HEK293 (cell line): ENCODE measurements at regions not wholly inside any gene's neighbourhood (a gene's known extent, or its start where the extent isn't known, plus 50 kb on each side); places are given as distances from the start of the nearest gene placed in this dataset.

Source experiments
- CTCF ChIA-PET: fragments of 350-600 bp; formaldehyde crosslinking; extraction: SDS; loops from one replicate; lab custom pipeline; 2021; ENCODE audit warnings: antibody characterized with exemption; lab: Yijun Ruan, JAX
- POLR2A ChIA-PET: fragments of 300-600 bp; formaldehyde crosslinking; extraction: SDS; loops from one replicate; lab custom pipeline; 2020; ENCODE audit warnings: antibody characterized with exemption, inconsistent platforms; lab: Yijun Ruan, JAX
- H3K27ac ChIP-seq: fragments of 200-500 bp; sonication (Bioruptor generic); 2 replicates; pipeline ENCODE4 v1.5.1; 2014; ENCODE audit warnings: low read depth, low read length, control low read depth, inconsistent platforms; ENCODE audit errors: extremely low read depth
- H3K36me3 ChIP-seq, 2 experiments: fragments of 200-500 bp in 1 of 2; sonication (Bioruptor generic) in 1 of 2; 1 replicate in 1 of 2; 2 replicates in 1 of 2; pipeline ENCODE4 v1.5.1; 2014 to 2017; ENCODE audit warnings: inconsistent platforms in 2 of 2, low read length in 2 of 2; ENCODE audit not compliant: control insufficient read depth in 2 of 2, insufficient read depth in 1 of 2
- H3K4me1 ChIP-seq: fragments of 200-500 bp; sonication (Bioruptor generic); 2 replicates; pipeline ENCODE4 v1.5.1; 2014; ENCODE audit warnings: mild to moderate bottlenecking, low read length, inconsistent platforms; ENCODE audit not compliant: control insufficient read depth, insufficient read depth
- H3K4me3 ChIP-seq: 2 replicates; pipeline ENCODE4 v1.5.1; 2011; ENCODE audit warnings: low read depth, mild to moderate bottlenecking, control low read depth, low read length, moderate library complexity
- H3K9me3 ChIP-seq: fragments of 200-500 bp; sonication (Bioruptor generic); 2 replicates; pipeline ENCODE4 v1.5.1; 2014; ENCODE audit warnings: low read depth, low read length, inconsistent platforms; ENCODE audit not compliant: control insufficient read depth, insufficient read depth
- BCL11A ChIP-seq: fragments of 450-650 bp; formaldehyde crosslinking; IDR thresholded peaks from 2 replicates; pipeline ENCODE4 v1.5.1; 2016; ENCODE audit warnings: low read depth, missing biosample characterization, missing genetic modification characterization
- GFI1B ChIP-seq: fragments of 450-650 bp; formaldehyde crosslinking; IDR thresholded peaks from 2 replicates; pipeline ENCODE4 v1.5.1; 2016; ENCODE audit warnings: missing biosample characterization, missing genetic modification characterization
- GLIS1 ChIP-seq: fragments of 450-650 bp; formaldehyde crosslinking; IDR thresholded peaks from 2 replicates; pipeline ENCODE4 v1.5.1; 2016; ENCODE audit warnings: missing biosample characterization, missing genetic modification characterization
- IKZF3 ChIP-seq: fragments of 450-650 bp; IDR thresholded peaks from 2 replicates; pipeline ENCODE4 v1.5.0; 2018; ENCODE audit warnings: missing biosample characterization, mild to moderate bottlenecking, missing genetic modification characterization, moderate library complexity
- MZF1 ChIP-seq: fragments of 450-650 bp; formaldehyde crosslinking; IDR thresholded peaks from 2 replicates; pipeline ENCODE4 v1.5.1; 2017; ENCODE audit warnings: missing biosample characterization, missing genetic modification characterization, borderline replicate concordance
- OSR2 ChIP-seq: fragments of 450-650 bp; formaldehyde crosslinking; IDR thresholded peaks from 2 replicates; pipeline ENCODE4 v1.5.1; 2016; ENCODE audit warnings: missing biosample characterization, missing genetic modification characterization
- SP2 ChIP-seq: fragments of 450-650 bp; formaldehyde crosslinking; IDR thresholded peaks from 2 replicates; pipeline ENCODE4 v1.5.1; 2016; ENCODE audit warnings: missing biosample characterization, missing genetic modification characterization
- ZNF223 ChIP-seq: fragments of 450-650 bp; formaldehyde crosslinking; IDR thresholded peaks from 2 replicates; pipeline ENCODE4 v1.5.1; 2016; ENCODE audit warnings: missing biosample characterization, missing genetic modification characterization
- ZNF549 ChIP-seq: fragments of 450-650 bp; IDR thresholded peaks from 2 replicates; pipeline ENCODE4 v1.5.1; 2018; ENCODE audit warnings: missing biosample characterization, missing genetic modification characterization, mild to moderate bottlenecking, inconsistent platforms, moderate library complexity
- ZNF600 ChIP-seq: fragments of 450-650 bp; formaldehyde crosslinking; IDR thresholded peaks from 2 replicates; pipeline ENCODE4 v1.5.1; 2016; ENCODE audit warnings: missing biosample characterization, missing genetic modification characterization
- ZNF629 ChIP-seq: fragments of 450-650 bp; formaldehyde crosslinking; IDR thresholded peaks from 2 replicates; pipeline ENCODE4 v1.5.1; 2017; ENCODE audit warnings: missing biosample characterization, missing genetic modification characterization
- ZNF768 ChIP-seq: fragments of 450-650 bp; formaldehyde crosslinking; IDR thresholded peaks from 2 replicates; pipeline ENCODE4 v1.5.1; 2018; ENCODE audit warnings: missing biosample characterization, mild to moderate bottlenecking, missing genetic modification characterization
- TF ChIP-seq, protein P1 (sequence below): fragments of 450-650 bp; formaldehyde crosslinking; IDR thresholded peaks from 2 replicates; pipeline ENCODE4 v1.5.1; 2016; ENCODE audit warnings: missing biosample characterization, missing genetic modification characterization
- TF ChIP-seq, protein P2 (sequence below): fragments of 450-650 bp; formaldehyde crosslinking; IDR thresholded peaks from 2 replicates; pipeline ENCODE4 v1.5.1; 2016; ENCODE audit warnings: missing biosample characterization, missing genetic modification characterization
- TF ChIP-seq, protein P3 (sequence below): fragments of 450-650 bp; formaldehyde crosslinking; IDR thresholded peaks from 2 replicates; pipeline ENCODE4 v1.5.1; 2016; ENCODE audit warnings: missing biosample characterization, missing genetic modification characterization
- TF ChIP-seq, protein P4 (sequence below): IDR thresholded peaks from 2 replicates; pipeline ENCODE4 v1.6.1; 2011; ENCODE audit warnings: mild to moderate bottlenecking, low read depth, low read length, borderline replicate concordance
- TF ChIP-seq, protein P5 (sequence below): fragments of 450-650 bp; formaldehyde crosslinking; IDR thresholded peaks from 2 replicates; pipeline ENCODE4 v1.5.1; 2016; ENCODE audit warnings: missing biosample characterization, missing genetic modification characterization
- TF ChIP-seq, protein P6 (sequence below): fragments of 450-650 bp; formaldehyde crosslinking; IDR thresholded peaks from 2 replicates; pipeline ENCODE4 v1.5.1; 2017; ENCODE audit warnings: missing biosample characterization, missing genetic modification characterization

DNA sequence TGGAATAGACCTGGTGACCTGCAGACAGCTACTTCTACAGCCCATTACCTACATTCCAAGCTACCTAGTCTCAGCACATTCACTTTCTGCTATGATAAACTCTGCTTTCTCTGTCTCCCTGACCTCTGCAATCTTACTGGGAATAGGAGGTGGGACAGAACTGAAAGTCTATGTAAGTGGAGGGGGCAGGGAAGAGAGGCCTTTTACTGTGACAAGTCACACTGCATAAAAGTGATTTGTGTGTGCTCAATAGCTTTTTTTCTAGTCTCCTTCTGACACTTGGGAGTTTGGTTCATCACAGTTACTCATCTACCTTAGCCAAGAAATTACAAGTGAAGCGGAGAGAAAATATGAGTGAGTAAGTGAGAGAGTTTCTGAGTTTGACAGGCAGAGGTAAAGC, 322.4 kb downstream of the OLFM4 start (continued):
- no peak for TF ChIP-seq OSR2 (tag by site-specific recombination)
- TF ChIP-seq, protein P1, sequence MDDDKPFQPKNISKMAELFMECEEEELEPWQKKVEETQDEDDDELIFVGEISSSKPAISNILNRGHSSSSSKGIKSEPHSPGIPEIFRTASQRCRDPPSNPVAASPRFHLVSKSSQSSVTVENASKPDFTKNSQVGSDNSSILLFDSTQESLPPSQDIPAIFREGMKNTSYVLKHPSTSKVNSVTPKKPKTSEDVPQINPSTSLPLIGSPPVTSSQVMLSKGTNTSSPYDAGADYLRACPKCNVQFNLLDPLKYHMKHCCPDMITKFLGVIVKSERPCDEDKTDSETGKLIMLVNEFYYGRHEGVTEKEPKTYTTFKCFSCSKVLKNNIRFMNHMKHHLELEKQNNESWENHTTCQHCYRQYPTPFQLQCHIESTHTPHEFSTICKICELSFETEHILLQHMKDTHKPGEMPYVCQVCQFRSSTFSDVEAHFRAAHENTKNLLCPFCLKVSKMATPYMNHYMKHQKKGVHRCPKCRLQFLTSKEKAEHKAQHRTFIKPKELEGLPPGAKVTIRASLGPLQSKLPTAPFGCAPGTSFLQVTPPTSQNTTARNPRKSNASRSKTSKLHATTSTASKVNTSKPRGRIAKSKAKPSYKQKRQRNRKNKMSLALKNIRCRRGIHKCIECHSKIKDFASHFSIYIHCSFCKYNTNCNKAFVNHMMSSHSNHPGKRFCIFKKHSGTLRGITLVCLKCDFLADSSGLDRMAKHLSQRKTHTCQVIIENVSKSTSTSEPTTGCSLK (tag by site-specific recombination) = no peak
- TF ChIP-seq, protein P2, sequence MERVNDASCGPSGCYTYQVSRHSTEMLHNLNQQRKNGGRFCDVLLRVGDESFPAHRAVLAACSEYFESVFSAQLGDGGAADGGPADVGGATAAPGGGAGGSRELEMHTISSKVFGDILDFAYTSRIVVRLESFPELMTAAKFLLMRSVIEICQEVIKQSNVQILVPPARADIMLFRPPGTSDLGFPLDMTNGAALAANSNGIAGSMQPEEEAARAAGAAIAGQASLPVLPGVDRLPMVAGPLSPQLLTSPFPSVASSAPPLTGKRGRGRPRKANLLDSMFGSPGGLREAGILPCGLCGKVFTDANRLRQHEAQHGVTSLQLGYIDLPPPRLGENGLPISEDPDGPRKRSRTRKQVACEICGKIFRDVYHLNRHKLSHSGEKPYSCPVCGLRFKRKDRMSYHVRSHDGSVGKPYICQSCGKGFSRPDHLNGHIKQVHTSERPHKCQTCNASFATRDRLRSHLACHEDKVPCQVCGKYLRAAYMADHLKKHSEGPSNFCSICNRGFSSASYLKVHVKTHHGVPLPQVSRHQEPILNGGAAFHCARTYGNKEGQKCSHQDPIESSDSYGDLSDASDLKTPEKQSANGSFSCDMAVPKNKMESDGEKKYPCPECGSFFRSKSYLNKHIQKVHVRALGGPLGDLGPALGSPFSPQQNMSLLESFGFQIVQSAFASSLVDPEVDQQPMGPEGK (tag by site-specific recombination) = no peak
- TF ChIP-seq ZNF223 (tag by site-specific recombination) = no peak
- no peak for TF ChIP-seq GFI1B (tag by site-specific recombination)
- TF ChIP-seq BCL11A (tag by site-specific recombination) = no peak
- TF ChIP-seq SP2 (tag by site-specific recombination) = no peak
- TF ChIP-seq, protein P3, sequence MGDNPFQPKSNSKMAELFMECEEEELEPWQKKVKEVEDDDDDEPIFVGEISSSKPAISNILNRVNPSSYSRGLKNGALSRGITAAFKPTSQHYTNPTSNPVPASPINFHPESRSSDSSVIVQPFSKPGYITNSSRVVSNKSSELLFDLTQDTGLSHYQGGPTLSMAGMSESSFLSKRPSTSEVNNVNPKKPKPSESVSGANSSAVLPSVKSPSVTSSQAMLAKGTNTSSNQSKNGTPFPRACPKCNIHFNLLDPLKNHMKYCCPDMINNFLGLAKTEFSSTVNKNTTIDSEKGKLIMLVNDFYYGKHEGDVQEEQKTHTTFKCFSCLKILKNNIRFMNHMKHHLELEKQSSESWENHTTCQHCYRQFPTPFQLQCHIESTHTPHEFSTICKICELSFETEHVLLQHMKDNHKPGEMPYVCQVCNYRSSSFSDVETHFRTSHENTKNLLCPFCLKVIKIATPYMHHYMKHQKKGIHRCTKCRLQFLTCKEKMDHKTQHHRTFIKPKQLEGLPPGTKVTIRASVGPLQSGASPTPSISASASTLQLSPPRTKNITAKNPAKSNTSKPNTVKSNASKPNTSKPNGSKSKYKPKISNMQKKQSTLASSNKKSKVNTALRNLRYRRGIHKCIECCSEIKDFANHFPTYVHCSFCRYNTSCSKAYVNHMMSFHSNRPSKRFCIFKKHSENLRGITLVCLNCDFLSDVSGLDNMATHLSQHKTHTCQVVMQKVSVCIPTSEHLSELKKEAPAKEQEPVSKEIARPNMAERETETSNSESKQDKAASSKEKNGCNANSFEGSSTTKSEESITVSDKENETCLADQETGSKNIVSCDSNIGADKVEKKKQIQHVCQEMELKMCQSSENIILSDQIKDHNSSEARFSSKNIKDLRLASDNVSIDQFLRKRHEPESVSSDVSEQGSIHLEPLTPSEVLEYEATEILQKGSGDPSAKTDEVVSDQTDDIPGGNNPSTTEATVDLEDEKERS (tag by site-specific recombination) = no peak
- TF ChIP-seq ZNF768 (tag by site-specific recombination) = no peak
- TF ChIP-seq ZNF629 = no peak

DNA sequence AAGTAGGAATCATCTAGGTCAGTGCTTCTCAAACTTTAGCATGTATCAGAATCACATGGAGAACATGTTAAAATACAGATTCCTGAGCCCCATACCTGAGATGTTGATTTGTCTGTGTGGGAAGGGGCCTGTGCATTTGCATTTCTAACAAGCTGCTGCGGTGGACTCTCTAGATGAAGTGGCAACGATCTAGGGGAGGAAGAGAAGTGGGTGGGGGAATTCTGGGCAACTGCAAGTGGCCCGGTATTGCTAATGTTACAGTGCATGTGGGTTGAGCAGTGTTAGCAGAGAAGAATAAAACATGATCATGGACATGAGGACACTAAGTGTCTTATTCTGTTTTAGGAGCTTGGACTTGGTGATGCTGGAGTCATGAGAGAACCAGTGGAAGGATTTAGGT, 329.0 kb downstream of the OLFM4 start:
- Histone ChIP-seq H3K36me3 (no peaks in the 10 kb centered on the region), H3K4me3 (no peak overlapping the region), H3K27ac (no peak overlapping the region), H3K4me1 (no peaks in the 10 kb centered on the region)
- ChIA-PET POLR2A (no interaction called here), CTCF (no interaction called here)
- no peak for TF ChIP-seq SP2 (tag by site-specific recombination)
- TF ChIP-seq GLIS1 (tag by site-specific recombination) = no peak
- TF ChIP-seq BCL11A (tag by site-specific recombination) = no peak
- TF ChIP-seq, all 188 proteins: peak for 0
- no peaks in the 10 kb centered on the region for H3K9me3 ChIP-seq

DNA sequence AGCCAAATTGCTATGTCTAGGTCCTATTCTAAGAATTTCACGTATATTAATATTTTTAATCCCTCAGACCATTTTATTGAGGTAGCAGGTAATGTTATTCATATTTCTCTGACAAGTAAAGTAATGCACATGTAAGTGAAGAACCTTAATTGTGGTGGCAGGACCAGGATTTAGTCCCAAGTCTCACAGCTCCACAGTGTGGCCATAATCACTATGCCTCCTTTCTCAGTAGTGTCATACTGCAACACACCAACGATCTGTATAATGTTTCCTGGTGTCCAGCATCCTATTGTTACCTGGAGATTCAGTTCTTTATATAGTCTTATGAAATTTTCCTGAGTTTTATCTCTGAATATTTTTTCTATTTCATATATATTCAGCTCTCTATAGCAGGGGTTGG, 340.3 kb downstream of the OLFM4 start:
- ChIA-PET CTCF (no interaction called here), POLR2A (no interaction called here)
- Histone ChIP-seq H3K4me3 (no peak overlapping the region), H3K4me1 (no peaks in the 10 kb centered on the region), H3K36me3 (no peaks in the 10 kb centered on the region), H3K9me3 (no peaks in the 10 kb centered on the region), H3K27ac (no peak overlapping the region)
- TF ChIP-seq, protein P4, sequence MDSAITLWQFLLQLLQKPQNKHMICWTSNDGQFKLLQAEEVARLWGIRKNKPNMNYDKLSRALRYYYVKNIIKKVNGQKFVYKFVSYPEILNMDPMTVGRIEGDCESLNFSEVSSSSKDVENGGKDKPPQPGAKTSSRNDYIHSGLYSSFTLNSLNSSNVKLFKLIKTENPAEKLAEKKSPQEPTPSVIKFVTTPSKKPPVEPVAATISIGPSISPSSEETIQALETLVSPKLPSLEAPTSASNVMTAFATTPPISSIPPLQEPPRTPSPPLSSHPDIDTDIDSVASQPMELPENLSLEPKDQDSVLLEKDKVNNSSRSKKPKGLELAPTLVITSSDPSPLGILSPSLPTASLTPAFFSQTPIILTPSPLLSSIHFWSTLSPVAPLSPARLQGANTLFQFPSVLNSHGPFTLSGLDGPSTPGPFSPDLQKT = no peak
- TF ChIP-seq, protein P5, sequence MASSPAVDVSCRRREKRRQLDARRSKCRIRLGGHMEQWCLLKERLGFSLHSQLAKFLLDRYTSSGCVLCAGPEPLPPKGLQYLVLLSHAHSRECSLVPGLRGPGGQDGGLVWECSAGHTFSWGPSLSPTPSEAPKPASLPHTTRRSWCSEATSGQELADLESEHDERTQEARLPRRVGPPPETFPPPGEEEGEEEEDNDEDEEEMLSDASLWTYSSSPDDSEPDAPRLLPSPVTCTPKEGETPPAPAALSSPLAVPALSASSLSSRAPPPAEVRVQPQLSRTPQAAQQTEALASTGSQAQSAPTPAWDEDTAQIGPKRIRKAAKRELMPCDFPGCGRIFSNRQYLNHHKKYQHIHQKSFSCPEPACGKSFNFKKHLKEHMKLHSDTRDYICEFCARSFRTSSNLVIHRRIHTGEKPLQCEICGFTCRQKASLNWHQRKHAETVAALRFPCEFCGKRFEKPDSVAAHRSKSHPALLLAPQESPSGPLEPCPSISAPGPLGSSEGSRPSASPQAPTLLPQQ = no peak
- TF ChIP-seq IKZF3 (tag by site-specific recombination) (no peak), ZNF600 (tag by site-specific recombination) (no peak), ZNF549 (tag by site-specific recombination) (no peak), MZF1 (tag by site-specific recombination) (no peak)
- TF ChIP-seq, protein P6, sequence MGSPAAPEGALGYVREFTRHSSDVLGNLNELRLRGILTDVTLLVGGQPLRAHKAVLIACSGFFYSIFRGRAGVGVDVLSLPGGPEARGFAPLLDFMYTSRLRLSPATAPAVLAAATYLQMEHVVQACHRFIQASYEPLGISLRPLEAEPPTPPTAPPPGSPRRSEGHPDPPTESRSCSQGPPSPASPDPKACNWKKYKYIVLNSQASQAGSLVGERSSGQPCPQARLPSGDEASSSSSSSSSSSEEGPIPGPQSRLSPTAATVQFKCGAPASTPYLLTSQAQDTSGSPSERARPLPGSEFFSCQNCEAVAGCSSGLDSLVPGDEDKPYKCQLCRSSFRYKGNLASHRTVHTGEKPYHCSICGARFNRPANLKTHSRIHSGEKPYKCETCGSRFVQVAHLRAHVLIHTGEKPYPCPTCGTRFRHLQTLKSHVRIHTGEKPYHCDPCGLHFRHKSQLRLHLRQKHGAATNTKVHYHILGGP (tag by site-specific recombination) = no peak
